PC-3 (cell line): ENCODE measurements at regions not wholly inside any gene's neighbourhood (a gene's known extent, or its start where the extent isn't known, plus 50 kb on each side); places are given as distances from the start of the nearest gene placed in this dataset.

Experiments used
- CTCF ChIP-seq: fragments of 300-600 bp; sonication (generic); conservative IDR thresholded peaks from 2 replicates; pipeline ENCODE4 v1.5.1; 2017; ENCODE audit warnings: antibody characterized with exemption, low read depth, mild to moderate bottlenecking, low read length
- EZH2 ChIP-seq: fragments of 300-600 bp; sonication (generic); IDR thresholded peaks from one replicate; pipeline ENCODE4 v1.6.1; 2017; ENCODE audit warnings: antibody characterized with exemption, mild to moderate bottlenecking, low read length; ENCODE audit not compliant: unreplicated experiment
- EZH2phosphoT487 ChIP-seq: fragments of 300-600 bp; sonication (generic); IDR thresholded peaks from 2 replicates; pipeline ENCODE4 v1.6.1; 2018; ENCODE audit warnings: mild to moderate bottlenecking, antibody characterized with exemption, low read length, borderline replicate concordance

GRCh38 chr7:33760146-33760545, 145.2 kb upstream of the BMPER start:
- TF ChIP-seq CTCF (no peak), EZH2phosphoT487 (no peak), EZH2 (no peak)
